Lower lobe of right lung (tissue), 2 donors: ENCODE measurements at regions not wholly inside any gene's neighbourhood (a gene's known extent, or its start where the extent isn't known, plus 50 kb on each side); places are given as distances from the start of the nearest gene placed in this dataset.

Experiments
- ATAC-seq, 2 donors: fragments of 200-7000 bp; cut with Tn5 transposase; one replicate each; pipeline ENCODE4 v1.9.1; 2020 to 2022; ENCODE audit warnings: mild to moderate bottlenecking in 2 of 2, moderate library complexity in 2 of 2
- DNase-seq: peaks from one replicate; pipeline ENCODE4 v3.0.0-alpha.2; 2020
- H3K27ac ChIP-seq: fragments of 200-600 bp; one replicate; pipeline ENCODE4 v1.8.0; 2022
- H3K27me3 ChIP-seq: fragments of 200-600 bp; one replicate; pipeline ENCODE4 v1.8.0; 2022; ENCODE audit warnings: low read depth
- H3K36me3 ChIP-seq: fragments of 200-600 bp; one replicate; pipeline ENCODE4 v1.8.0; 2022; ENCODE audit warnings: mild to moderate bottlenecking
- H3K4me1 ChIP-seq: fragments of 200-600 bp; one replicate; pipeline ENCODE4 v1.8.0; 2022
- H3K4me3 ChIP-seq: fragments of 200-600 bp; one replicate; pipeline ENCODE4 v1.8.0; 2022; ENCODE audit warnings: mild to moderate bottlenecking
- H3K9me3 ChIP-seq: fragments of 200-600 bp; one replicate; pipeline ENCODE4 v1.8.0; 2022
- CTCF ChIP-seq: fragments of 200-600 bp; IDR thresholded peaks from one replicate; pipeline ENCODE4 v1.8.0; 2022; ENCODE audit warnings: antibody characterized with exemption, mild to moderate bottlenecking
- intact Hi-C: fragments of 100-400 bp; cut with DNase I; formaldehyde crosslinking; loops from one replicate; pipeline ENCODE4 v1.11.0; 2022
- donor health status: DM: no; HTN: yes; CAD: no; lungs with severe emphysema.

- no peak overlapping the region for H3K27ac ChIP-seq
These were observed 100.3 kb upstream of the CADPS start for GRCh38 chr3:62975566-62975965.

GRCh38 chr3:62981962-62982361, 106.7 kb upstream of the CADPS start:
- no peak for ATAC-seq
- Histone ChIP-seq H3K4me3 (no peak overlapping the region), H3K4me1 (no peaks in the 10 kb centered on the region), H3K36me3 (no peaks in the 10 kb centered on the region), H3K9me3 (no peaks in the 10 kb centered on the region), H3K27me3 (no peaks in the 10 kb centered on the region), H3K27ac (no peak overlapping the region)
- no peak for DNase-seq
- intact Hi-C loops: no loop called here
- TF ChIP-seq CTCF: no peak

More at GRCh38 chr3:62975566-62975965, 100.3 kb upstream of the CADPS start:
- H3K36me3 ChIP-seq: no peaks in the 10 kb centered on the region
- H3K4me3 ChIP-seq: no peak overlapping the region
- no peak for ATAC-seq
- no peak for TF ChIP-seq CTCF
- DNase-seq: no peak
- no peaks in the 10 kb centered on the region for H3K4me1 ChIP-seq
- H3K9me3 ChIP-seq: no peaks in the 10 kb centered on the region
- no peaks in the 10 kb centered on the region for H3K27me3 ChIP-seq
- intact Hi-C loops: no loop called here

GRCh38 chr3:62982795-62983455, 107.7 kb upstream of the CADPS start:
- Histone ChIP-seq H3K27me3 (no peaks in the 10 kb centered on the region), H3K27ac (no peak overlapping the region), H3K36me3 (no peaks in the 10 kb centered on the region), H3K4me3 (no peak overlapping the region), H3K4me1 (no peaks in the 10 kb centered on the region), H3K9me3 (no peaks in the 10 kb centered on the region)
- intact Hi-C loops: no loop called here
- no peak for ATAC-seq
- DNase-seq: no peak
- no peak for TF ChIP-seq CTCF

- H3K27ac ChIP-seq: no peak overlapping the region
- no peaks in the 10 kb centered on the region for H3K27me3 ChIP-seq
- no peak for ATAC-seq
- DNase-seq: no peak
- intact Hi-C loops: no loop called here
- no peaks in the 10 kb centered on the region for H3K36me3 ChIP-seq
- no peak for TF ChIP-seq CTCF
- H3K4me3 ChIP-seq: no peak overlapping the region
- H3K4me1 ChIP-seq: no peaks in the 10 kb centered on the region
- no peaks in the 10 kb centered on the region for H3K9me3 ChIP-seq
These were observed 110.8 kb upstream of the CADPS start for GRCh38 chr3:62986061-62986460.

- H3K4me3 ChIP-seq: no peak overlapping the region
- ATAC-seq (no peak), DNase-seq (no peak)
- H3K4me1 ChIP-seq: no peaks in the 10 kb centered on the region
- intact Hi-C loops: no loop called here
- no peaks in the 10 kb centered on the region for H3K36me3 ChIP-seq
- no peaks in the 10 kb centered on the region for H3K27me3 ChIP-seq
- no peak for TF ChIP-seq CTCF
- H3K27ac ChIP-seq: no peak overlapping the region
- H3K9me3 ChIP-seq: no peaks in the 10 kb centered on the region
These were observed 112.5 kb upstream of the CADPS start for GRCh38 chr3:62987721-62988120.
